Cerebellar cortex (tissue), 1 donor: ENCODE measurements at regions not wholly inside any gene's neighbourhood (a gene's known extent, or its start where the extent isn't known, plus 50 kb on each side); places are given as distances from the start of the nearest gene placed in this dataset.
A peak's percentile ranks its signal among the peaks of the same experiment; 100 is the strongest.

Experiments
- DNase-seq: peaks from one replicate; pipeline ENCODE4 v3.0.0-alpha.2; 2015; ENCODE audit warnings: low spot score

DNA sequence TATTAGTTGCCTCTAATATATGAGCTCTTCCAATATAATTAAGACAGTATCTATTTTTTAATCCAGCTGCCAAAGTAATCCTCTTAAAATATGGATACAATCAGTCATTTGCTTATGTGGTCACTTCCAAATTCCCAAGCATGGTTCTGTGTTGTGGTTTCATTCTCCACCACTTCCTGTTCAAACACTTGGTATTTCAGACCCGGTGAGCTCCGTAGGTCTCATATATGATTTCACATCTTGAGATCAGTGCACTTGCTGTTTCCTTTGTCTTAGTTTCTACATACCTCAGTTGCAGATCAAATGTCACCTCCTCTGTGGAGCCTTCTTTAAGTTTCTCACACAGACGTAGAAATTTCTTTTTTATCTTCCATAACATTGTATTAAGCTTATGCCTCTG lies 254.2 kb downstream of the KCNS3 start:
- no peak for DNase-seq

DNA sequence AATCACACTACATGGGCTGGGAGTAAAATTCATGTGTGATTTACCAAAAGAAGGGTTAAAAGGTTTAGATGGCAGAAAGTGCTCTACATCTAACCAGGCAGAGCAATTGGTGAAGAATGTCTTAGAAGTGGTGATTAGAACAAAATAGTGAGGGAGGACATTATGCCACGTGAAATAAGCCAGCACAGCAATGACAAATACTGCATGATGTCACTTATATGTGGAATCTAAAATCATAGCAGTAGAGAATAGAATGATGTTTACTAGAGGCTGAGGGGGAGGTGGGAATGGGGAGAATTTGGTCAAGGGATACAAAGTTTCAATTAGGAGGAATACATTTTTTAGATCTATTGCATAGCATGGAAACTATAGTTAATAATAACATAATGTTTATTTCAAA lies 253.3 kb downstream of the KCNS3 start:
- no peak for DNase-seq

DNA sequence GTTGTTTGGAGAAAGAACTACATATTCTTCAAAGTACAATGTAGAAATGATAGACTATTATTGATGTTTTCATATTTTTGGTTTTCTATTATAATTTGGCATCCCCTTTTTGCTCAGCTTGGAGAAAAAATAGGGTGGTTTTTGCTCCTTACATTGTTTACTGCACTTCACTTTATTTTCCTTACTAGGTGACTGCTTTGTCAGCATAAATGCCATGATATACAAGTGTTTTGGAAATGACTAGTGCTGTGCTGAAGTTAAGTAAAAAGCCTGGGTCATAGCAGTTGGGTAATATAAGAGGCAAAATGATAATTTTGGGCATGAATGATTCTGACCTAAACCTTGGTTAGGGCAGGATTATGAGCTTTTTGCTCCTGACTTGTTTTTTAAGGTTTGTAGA lies 250.9 kb downstream of the KCNS3 start:
- DNase-seq = no peak

DNA sequence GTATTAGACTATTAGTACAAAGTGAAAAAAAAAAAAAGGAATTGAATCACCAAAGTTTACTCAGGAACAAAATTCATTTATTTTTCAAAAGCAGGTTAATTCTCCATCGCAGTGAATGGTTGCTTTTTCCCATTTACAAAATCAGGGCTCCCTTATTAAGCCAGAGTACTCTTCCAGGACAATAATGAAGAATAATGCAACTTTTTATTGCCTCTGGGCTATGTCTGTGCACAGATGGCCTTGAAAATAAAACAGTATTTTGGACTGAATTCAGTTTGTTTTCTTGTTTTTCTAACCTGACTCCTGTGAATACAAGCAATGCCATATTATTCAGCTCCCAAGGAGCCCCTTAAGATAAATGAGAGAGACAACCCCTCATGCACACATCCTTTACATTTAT lies 246.8 kb downstream of the KCNS3 start:
- peak; percentile 9 for DNase-seq

DNA sequence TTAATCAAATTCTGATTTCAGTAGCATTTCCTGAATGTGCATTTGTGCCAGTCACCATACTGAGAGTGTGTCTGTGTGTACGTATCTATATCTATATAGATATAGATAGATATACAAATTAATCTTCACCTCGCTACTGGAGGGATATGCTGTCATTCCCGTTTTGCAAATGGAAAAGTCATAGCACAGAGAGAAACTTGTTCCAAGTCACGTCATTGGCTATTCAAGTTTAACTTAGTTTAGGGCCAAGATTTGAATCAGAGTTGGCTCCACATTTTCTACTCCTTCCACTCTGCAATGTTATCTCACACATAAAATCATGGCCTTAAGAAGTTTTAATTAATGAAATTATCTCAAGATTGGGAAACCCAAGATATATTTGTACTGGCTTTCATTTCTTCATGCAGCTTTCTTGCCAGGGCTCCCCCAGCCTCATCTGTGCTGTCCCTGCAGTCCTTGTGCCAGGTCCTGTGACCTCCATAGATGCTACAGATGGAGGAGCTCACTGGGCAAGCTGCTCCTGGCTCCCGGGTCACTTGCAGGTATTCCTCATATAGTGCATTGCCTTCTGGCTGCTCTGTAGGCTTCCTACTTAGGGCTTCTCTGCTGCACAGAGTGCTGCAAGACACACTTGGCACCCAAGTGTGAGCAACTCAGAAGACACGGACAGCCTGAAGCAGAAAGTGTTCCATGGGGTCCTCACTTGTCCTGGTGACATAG lies 245.8 kb downstream of the KCNS3 start:
- DNase-seq = peak; percentile 86

DNA sequence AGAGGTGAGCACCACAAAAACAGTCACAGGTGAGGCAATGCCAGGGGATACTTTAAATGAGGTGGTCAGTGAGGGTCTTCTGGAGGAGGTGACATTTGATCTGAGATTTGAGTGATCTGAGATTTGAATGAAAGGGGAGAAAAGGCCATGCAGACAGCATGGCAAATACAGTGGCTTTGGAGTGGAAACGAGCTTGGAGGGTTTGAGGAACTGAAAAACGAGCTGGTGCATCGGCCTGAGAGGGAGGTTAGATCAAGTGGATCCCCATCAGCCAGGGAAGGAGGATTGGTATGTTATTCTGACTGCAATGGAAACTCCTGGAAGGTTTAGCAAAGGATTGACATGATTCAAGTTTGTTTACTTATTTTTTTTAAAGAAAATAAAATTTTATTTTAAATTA lies 245.1 kb downstream of the KCNS3 start:
- DNase-seq = no peak

DNA sequence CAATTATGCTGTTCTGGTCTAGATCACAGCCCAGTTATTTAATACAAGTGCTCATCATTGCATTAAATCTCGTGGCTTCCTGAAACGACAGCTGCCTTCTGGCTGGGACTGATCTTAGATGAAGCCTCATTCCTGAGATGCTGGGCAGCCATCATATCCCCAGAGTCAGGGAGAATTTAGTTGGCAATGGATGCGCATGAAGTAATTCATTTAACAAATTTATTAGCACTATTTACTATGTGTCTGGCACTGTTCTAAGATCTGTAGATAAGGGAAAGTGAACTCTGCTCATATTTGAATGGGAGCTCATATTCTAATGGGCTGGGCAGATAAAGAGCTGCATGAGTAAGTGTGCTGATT lies 244.7 kb downstream of the KCNS3 start:
- peak; percentile 7 for DNase-seq

DNA sequence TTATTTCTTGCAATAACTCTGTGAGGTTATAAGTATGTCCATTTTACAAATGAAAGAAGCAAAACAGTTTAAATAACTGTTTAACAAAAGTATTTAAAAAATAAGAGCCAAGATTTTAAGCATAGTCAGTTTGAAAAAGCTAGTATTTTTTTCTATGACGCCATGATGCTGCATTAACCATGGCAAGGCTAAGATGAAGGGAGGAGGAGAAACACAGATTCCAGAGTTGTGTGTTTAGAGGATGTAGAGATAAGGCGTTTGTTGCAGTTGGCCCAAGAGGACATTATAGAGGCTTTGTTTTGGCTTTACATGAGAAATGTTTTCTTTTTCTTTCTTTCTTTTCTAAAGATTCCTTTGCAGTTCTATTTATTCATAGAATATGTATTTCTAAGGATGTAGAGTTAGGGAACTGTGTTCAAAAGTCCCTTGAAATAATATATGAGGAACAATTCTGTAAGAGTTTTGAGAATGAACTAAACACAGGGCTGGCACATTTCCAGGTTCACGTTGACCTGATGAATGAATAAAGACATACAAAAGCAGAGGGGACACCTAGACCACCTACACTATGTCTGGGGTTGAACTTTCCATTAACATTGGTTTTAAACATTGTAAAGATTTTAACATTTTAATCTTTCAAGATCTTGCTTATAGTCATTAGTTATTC lies 244.2 kb downstream of the KCNS3 start:
- no peak for DNase-seq

DNA sequence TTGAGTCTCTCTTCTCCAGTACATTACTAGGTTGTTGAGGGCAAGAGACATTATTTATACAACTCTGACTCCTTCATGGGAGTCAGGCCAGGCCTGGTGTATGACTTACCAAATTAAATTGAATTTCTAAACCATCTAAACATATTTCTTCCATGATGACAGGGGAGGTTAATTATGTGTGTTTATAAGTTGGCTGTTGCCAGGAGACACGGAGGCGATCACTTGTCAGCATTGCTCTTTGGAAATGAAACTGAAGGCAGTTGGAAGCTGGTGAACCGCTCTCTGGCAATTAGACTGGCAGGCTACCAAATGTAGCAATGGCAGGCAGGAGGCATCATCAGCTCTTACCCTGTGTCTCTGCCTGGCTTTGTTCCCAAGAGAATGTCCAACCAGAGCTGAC lies 241.4 kb downstream of the KCNS3 start:
- peak; percentile 88 for DNase-seq

DNA sequence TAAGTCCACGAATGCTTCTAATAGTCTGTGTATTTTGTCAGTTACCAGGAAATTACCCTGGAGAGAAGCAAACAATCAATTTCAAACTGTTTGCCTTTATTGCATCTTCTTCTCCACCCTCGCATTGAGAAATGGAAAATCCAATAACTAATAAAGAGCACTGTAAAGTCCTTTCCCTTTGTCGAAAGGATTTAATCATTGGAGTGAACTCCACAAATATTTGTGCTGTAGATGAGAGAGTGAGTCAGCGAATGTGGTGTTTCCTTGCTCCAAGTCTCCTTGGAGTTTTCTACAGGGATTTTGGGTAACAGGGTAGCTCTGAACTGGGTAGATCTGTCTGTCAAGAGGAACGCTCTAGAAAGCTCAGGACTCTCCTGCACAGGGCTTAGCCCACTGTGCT lies 240.2 kb downstream of the KCNS3 start:
- no peak for DNase-seq

DNA sequence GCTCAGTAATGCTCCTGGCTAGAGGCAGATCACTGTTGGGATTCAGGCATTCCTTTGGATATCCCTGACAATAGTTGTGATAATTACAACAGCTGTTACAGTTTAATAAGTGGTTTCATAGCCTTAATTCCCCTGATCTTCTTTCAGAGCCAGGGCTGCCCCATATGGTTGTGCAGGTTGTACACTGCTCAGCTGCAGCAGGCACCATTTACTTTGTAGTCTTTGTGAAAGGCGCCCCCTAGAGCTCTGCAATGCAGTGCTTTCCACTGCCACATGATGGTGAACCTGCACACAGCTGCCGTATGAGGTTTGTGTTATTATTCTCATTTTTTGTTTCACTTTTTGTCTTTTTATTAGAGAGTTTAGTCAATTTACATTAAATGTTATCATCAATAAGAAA lies 239.1 kb downstream of the KCNS3 start:
- peak; percentile 22 for DNase-seq

DNA sequence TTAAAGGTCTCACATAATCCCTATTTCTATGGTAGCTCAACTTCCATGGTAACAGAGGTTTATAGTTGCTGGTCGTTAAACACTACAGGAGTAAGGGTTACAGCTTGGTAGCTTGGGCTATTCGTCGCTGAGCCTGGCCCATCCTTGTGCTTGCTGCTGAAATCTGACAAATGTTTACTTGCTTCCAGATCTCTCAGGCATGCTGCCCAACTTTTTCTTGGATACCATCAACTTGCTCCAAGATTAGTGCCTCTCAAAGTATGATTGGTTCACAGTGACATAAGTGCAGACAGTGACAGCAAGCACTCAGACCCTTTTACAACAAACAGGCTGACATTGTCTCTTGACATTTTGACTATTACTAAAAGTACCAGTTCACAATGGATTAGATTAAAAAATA lies 231.8 kb downstream of the KCNS3 start:
- DNase-seq = no peak

DNA sequence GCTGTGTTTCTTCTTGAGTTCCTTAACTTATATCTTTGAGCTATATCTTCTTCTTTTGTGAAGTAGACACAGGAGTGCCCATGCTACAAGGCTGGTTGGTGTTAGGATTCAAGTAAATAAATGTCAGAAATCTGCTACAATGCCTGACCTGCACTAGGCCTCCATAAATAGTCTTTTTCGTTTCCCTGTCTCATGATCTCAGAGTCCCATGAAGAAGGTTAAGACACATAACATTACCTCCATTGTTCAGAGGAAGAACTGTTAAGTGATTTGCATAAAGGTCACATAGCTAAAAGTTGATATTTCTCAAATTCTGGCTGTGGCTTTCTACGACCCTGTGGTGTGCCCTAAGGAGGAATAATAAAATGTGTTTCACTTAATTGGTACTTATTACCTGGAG lies 228.4 kb downstream of the KCNS3 start:
- DNase-seq = no peak

DNA sequence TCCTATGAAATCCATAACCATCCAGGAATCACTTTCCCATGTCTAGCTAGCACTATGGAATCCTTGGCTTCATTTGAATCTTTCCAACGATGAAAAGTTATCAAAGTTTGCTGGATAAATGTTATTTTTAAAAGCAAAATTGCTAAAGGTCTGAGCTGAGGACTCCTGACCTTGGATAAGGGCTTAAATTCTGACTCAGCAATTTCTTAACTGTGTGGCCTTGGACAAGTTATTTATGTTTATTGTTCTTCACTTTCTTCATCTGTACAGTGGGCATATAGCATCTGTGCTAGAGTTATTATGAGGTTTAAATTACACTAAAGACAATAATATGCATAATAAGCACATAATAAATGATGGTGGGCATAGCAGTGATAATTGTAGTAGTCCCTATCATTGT lies 227.5 kb downstream of the KCNS3 start:
- DNase-seq = no peak

DNA sequence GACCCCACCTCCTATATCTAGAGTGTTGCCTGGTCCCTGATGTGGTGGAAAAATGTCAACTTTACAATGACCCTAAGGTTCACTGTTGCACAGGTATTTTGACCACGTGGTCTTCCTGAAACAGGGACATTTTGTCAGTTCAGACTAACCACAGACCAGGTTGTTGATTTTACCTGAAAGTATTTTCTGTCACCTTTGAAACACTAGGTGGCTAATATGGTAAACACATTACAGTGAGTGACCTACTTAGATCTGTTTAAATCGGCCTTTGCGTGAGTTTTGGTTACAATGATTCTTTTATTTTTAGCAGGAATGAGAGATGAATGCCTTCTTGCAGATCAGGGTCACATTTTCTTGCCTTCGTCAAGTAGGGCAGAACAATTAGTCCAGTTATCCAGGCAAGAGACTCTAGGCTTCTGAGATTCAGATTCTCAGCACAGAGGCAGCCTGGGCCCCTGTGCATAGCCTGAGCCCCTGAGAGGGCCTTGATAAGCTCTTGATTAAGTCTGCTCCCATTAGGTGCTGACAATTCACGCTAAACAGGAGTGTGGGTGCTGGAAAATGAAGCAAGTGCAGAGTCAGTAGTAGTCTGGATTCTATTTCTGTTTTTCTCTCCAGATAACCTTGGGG lies 226.2 kb downstream of the KCNS3 start:
- DNase-seq = no peak

DNA sequence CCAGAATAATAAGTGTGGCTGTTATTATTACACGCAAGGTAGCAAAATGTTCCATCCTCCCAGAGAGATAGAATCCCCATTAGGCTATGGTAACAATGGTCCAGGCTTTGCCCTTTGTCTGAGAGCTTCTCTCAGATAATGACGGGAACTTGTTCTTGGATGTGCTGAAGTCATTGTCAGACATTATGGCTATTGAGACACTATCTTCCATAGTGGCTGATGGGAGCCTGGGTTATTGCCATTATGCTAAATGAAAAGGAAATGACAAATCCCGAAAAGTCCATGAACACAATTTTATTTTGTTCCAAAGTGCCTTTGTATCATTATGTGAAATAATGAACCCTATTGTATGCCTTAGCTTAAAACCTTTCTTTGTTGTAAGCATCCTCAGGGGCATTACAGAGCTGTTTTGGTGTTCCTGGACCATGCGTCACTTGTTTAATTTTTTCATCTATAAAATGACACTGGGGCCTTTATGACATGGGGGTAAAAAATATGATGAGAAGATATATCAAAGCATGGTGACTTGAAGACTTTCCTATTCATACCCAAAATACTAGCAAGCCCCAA lies 218.5 kb downstream of the KCNS3 start:
- no peak for DNase-seq

DNA sequence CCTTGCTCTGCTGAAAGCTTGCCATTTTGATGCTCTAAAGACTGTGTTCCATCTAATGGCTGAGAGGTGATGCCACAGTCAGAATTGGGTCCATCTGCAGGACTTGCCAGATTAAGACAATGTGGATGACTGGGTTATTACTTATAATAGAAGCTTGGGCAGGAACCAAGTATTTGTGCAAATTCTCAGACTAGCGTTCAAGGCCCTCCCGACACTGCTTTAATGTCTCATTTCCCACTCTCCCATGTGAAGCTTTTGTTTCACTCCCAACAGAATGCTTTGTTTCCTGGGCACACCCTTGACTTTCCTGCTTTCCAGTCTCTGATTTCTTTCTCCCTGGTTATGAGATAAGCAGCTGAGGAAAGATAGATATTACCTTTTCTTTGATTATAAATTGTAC lies 215.8 kb downstream of the KCNS3 start:
- no peak for DNase-seq

DNA sequence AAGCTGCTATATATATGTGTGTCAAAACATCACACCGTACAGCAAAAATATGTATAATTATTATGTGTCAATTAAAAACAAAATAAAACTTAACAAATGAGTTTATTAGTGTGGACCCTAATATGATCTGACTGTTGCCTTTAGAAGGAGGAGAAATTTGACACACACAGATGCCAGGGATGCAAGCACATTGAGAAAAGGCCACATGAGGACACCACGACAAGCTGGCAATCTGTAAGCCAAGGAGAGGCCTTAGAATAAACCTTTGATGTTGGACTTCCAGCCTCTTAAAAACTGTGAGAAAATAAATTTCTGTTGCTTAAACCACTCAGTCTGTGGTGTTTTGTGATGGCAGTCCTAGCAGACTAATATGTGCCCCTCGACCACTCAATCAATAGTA lies 214.7 kb downstream of the KCNS3 start:
- no peak for DNase-seq

DNA sequence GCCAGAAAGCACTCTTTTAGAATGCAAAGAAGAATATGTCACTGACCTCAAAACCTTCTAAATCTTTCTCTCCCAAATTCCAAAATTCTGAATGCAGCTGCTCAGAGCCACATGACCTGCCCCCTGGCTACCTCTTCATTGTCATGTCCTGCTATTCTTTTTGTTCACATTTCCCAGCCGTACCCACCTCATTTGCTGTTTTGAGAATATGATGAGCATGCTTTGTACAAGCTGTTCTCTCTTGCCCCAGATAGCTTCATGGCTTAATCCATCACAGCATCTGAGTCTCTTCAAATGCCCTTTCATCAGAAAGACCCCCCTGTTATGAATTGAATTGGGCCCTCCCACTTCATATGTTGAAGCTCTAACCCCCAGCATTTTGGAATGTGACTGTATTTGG lies 214.3 kb downstream of the KCNS3 start:
- DNase-seq = no peak

DNA sequence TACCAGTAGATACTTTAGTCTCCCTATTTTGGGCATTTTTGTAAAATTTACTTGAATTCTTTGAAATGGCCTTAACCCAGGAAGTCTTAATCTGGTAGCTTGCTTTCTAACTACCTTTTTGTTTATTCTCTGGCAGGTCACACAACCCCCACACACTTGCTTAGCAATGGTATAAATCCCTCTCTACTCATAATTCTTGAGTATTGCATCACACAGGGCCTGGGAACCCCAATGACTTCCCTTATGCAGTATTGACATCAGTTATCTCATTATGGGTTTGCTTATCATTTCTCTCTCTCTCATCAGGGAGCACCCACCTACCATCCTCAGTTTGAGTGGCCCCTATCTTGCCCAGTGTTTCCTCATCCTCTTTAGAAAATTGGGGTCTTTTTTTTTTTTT lies 207.1 kb downstream of the KCNS3 start:
- DNase-seq = no peak

DNA sequence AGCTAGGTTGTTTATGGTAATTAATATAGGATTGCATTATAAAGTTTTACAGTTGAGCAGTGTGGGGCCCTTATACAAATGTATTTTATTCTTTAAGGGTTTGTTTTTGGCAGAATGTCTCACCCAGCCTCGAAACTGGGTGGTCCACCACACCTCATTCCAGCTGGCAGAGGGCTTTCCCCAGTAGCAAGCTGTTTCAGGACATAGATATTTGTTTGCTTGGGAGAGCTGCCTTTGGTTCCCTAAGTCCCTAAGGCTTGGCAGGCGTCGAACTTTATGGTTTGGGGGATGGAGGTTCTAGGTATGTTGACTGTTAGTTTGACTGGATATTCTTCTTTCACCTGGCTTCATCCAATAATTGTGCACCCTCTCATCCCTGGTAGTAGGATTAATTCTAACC lies 205.9 kb downstream of the KCNS3 start:
- no peak for DNase-seq

DNA sequence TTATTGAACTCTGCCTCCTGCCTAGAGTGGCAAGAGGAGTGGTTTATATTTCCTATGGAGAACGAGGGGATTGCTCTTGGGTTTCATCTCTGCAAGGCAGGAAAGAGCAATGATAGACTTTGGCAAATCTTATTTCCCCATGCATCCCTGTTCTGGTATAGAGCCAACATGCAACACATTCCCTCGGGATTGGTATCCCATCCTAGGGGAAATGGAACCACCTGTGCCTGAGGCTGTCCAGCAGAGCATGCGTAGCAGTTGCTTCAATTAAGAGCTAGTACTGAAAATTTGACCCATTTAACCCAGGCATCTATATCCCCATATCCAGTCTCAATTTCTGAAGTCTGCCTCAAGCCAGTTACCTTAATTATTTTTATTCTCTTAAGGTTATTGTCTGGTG lies 205.3 kb downstream of the KCNS3 start:
- no peak for DNase-seq

DNA sequence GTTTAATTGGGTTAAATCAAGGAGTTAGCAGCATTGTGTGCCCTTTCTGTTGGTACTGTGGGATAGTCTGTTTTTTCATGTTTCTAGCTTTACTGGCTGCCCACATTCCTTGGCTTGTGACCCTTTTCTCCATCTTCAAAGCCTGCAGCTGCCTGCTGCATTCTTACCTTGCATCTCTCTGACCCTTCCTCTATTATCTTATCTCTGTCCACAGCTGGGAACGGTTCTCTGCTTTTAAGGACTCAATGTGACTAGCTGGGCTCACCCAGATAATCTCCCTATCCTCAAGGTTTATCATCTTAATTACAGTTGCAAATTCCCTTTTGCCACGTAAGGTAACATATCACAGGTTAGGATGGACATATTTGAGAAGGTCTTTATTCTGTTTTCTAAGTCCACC lies 199.7 kb downstream of the KCNS3 start:
- no peak for DNase-seq
